Activated naive CD8-positive, alpha-beta T cell treated with anti-CD3 and anti-CD28 coated beads, Interleukin-2, amount 10 ng/mL, durations not matched to agents 7 days and 5 days (primary cell): ENCODE measurements at regions not wholly inside any gene's neighbourhood (a gene's known extent, or its start where the extent isn't known, plus 50 kb on each side); places are given as distances from the start of the nearest gene placed in this dataset. TPM values are rescaled to one million over a fixed set of nuclear protein-coding genes. Genes with fewer than 3 reads are reported as not detected.

Source experiments
- microRNA-seq: library from miRNA; unstranded; fragments of <30 nt; microRNA quantifications from one replicate; pipeline ENCODE4 v1.2.0, GENCODE V29; 2022

Small RNAs in the stretch of these regions (microRNA-seq; reads per million reads assigned to microRNA genes)
- gene MIR4261, result not detected
